Neutrophil (primary cell): ENCODE measurements at regions not wholly inside any gene's neighbourhood (a gene's known extent, or its start where the extent isn't known, plus 50 kb on each side); places are given as distances from the start of the nearest gene placed in this dataset.

Experiments
- H3K27ac ChIP-seq: fragments of 200-600 bp; sonication (generic); 2 replicates; pipeline ENCODE4 v1.5.1; 2016; ENCODE audit warnings: mild to moderate bottlenecking, moderate library complexity
- H3K27me3 ChIP-seq: fragments of 200-600 bp; sonication (generic); 2 replicates; pipeline ENCODE4 v1.6.0; 2016; ENCODE audit warnings: mild to moderate bottlenecking
- H3K36me3 ChIP-seq: fragments of 200-600 bp; sonication (generic); 2 replicates; pipeline ENCODE4 v1.5.1; 2017
- H3K4me1 ChIP-seq, 2 experiments: fragments of 200-600 bp in 1 of 2; sonication (generic) in 1 of 2; 1 replicate in 1 of 2; 2 replicates in 1 of 2; pipeline versions ENCODE4 v1.5.1 to v1.6.1; 2013 to 2016; ENCODE audit warnings: low read depth in 1 of 2, low read length in 1 of 2, mild to moderate bottlenecking in 1 of 2, moderate library complexity in 1 of 2; ENCODE audit not compliant: control insufficient read depth in 1 of 2, insufficient read depth in 1 of 2
- H3K4me3 ChIP-seq, 2 experiments: fragments of 200-600 bp in 1 of 2; sonication (generic) in 1 of 2; 1 replicate in 1 of 2; 2 replicates in 1 of 2; pipeline ENCODE4 v1.5.1; 2013 to 2016; ENCODE audit warnings: low read depth in 1 of 2, low read length in 1 of 2, mild to moderate bottlenecking in 1 of 2, moderate library complexity in 1 of 2
- H3K9me3 ChIP-seq: fragments of 200-600 bp; sonication (generic); 2 replicates; pipeline ENCODE4 v1.5.1; 2016
- TF ChIP-seq, protein P1 (sequence below): fragments of 200-600 bp; sonication (generic); IDR thresholded peaks from 2 replicates; pipeline ENCODE4 v1.5.1; 2016; ENCODE audit warnings: antibody characterized with exemption

DNA sequence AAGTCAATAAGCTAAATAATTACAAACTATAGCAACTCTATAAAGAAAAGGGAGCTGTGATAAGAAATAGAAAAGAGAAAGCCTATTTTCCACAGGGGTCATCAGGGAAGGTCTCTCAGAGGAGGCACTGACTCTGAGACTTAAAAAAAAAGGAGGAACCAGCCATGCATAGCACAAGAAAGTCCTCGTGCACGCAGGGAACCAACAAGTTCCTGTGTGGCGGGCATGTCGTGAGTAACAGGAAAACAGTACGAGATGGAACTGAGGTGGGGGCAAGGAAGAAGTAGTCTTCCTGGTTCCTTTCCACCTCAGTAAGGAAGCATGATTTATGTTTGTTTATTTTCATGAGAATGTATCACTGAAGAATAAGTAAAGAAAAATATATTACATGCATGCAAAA lies 367.0 kb upstream of the TMEM132C start:
- TF ChIP-seq, protein P1, sequence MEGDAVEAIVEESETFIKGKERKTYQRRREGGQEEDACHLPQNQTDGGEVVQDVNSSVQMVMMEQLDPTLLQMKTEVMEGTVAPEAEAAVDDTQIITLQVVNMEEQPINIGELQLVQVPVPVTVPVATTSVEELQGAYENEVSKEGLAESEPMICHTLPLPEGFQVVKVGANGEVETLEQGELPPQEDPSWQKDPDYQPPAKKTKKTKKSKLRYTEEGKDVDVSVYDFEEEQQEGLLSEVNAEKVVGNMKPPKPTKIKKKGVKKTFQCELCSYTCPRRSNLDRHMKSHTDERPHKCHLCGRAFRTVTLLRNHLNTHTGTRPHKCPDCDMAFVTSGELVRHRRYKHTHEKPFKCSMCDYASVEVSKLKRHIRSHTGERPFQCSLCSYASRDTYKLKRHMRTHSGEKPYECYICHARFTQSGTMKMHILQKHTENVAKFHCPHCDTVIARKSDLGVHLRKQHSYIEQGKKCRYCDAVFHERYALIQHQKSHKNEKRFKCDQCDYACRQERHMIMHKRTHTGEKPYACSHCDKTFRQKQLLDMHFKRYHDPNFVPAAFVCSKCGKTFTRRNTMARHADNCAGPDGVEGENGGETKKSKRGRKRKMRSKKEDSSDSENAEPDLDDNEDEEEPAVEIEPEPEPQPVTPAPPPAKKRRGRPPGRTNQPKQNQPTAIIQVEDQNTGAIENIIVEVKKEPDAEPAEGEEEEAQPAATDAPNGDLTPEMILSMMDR = no peak
- H3K27me3 ChIP-seq = no peaks in the 10 kb centered on the region
- H3K27ac ChIP-seq = no peak overlapping the region
- no peaks in the 10 kb centered on the region for H3K4me1 ChIP-seq
- no peaks in the 10 kb centered on the region for H3K9me3 ChIP-seq
- no peak overlapping the region for H3K4me3 ChIP-seq
- no peaks in the 10 kb centered on the region for H3K36me3 ChIP-seq

DNA sequence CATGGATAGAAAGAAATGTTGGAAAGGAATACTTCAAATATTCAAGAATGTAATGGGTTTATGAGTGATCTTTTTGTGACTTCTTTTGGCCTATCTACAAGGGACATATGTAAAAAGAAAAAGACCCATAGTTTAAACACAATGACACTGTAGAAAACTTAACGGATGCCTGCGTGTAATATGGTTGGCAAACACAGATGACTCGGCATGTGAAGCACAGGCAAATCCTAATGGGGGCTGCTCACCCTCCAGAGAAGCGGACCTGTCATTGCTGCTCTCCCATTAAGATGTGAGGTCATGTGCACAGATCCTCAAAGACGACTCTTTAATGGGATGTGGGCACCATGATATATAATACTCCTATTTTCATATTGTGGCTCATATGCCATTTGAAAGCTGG lies 366.6 kb upstream of the TMEM132C start:
- Histone ChIP-seq H3K9me3 (no peaks in the 10 kb centered on the region), H3K36me3 (no peaks in the 10 kb centered on the region), H3K4me1 (no peaks in the 10 kb centered on the region), H3K4me3 (no peak overlapping the region), H3K27me3 (no peaks in the 10 kb centered on the region), H3K27ac (no peak overlapping the region)
- TF ChIP-seq, protein P1 = no peak

DNA sequence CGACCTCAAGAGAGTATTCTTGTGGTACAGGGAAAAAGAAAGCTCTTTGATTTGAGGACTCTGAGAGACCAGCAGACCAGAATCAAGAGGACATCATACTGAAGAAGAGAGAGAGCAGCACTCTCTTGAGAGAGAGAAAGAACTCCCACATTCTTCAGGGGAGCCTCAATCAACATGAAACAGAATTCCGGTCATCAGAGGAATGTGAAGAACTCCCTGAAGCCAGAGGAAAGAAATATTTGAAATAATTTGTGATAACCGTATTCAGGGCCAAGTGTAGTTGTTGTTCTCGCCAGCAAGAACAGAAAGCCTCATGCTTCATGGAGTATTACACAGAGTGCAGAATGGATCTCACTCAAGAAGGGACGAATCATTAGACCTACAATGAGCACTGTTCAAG lies 363.8 kb upstream of the TMEM132C start:
- no peak overlapping the region for H3K27ac ChIP-seq
- H3K9me3 ChIP-seq = no peaks in the 10 kb centered on the region
- no peak overlapping the region for H3K4me3 ChIP-seq
- H3K27me3 ChIP-seq = no peaks in the 10 kb centered on the region
- no peaks in the 10 kb centered on the region for H3K36me3 ChIP-seq
- H3K4me1 ChIP-seq = no peaks in the 10 kb centered on the region
- TF ChIP-seq, protein P1 = no peak

DNA sequence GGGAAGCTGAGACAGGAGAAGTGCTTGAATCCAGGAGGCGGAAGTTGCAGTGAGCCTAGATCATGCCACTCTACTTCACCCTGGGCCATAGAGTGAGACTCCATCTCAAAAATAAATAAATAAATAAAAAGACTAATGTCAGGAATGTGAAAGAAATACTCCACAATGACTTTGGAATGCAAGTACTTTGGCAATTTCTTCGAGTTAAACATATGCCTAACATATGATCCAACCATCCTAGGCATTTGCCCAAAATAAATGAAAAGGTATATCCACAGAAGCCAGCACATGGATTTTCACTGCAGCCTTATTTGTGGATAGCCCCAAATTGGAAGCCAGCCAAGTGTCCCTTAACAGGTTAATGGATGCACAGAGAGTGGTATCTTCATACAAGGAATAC lies 357.9 kb upstream of the TMEM132C start:
- Histone ChIP-seq H3K9me3 (no peaks in the 10 kb centered on the region), H3K27me3 (no peaks in the 10 kb centered on the region), H3K4me3 (no peak overlapping the region), H3K4me1 (no peaks in the 10 kb centered on the region), H3K36me3 (no peaks in the 10 kb centered on the region), H3K27ac (no peak overlapping the region)
- TF ChIP-seq, protein P1 = no peak

DNA sequence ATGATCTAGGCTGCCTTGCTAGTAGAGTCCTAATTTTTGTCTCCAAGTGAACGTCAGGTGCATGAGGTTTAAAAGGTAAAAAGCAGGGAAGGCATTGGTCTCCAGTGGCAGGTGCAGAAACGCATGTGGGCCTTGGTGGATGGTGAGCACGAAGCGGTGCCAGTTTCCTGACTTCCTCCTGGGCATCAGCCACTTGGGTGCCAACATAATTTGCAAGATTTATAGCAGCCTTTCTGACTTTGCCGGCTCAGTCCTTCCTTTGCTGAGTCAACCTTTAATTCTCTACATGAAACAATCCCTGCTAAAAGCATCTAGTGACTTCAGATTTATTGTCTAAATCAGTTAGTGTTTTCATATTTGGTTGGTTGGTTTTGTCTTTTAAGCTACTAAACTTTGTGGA lies 355.7 kb upstream of the TMEM132C start:
- TF ChIP-seq, protein P1 = no peak
- H3K4me3 ChIP-seq = no peak overlapping the region
- H3K27ac ChIP-seq = no peak overlapping the region
- H3K27me3 ChIP-seq = no peaks in the 10 kb centered on the region
- no peaks in the 10 kb centered on the region for H3K9me3 ChIP-seq
- H3K4me1 ChIP-seq = no peaks in the 10 kb centered on the region
- H3K36me3 ChIP-seq = no peaks in the 10 kb centered on the region
